IMR-90 (cell line): ENCODE measurements at regions not wholly inside any gene's neighbourhood (a gene's known extent, or its start where the extent isn't known, plus 50 kb on each side); places are given as distances from the start of the nearest gene placed in this dataset.

Experiments
- BHLHE40 ChIP-seq: fragments of 150-350 bp; IDR thresholded peaks from 2 replicates; pipeline ENCODE4 v1.6.1; 2016; ENCODE audit warnings: mild to moderate bottlenecking, low read depth, low read length
- CEBPB ChIP-seq: IDR thresholded peaks from 2 replicates; pipeline ENCODE4 v1.6.1; 2012; ENCODE audit warnings: low read depth, low read length, improper control_type of control experiment
- MAFK ChIP-seq: IDR thresholded peaks from 2 replicates; pipeline ENCODE4 v1.6.1; 2012; ENCODE audit warnings: low read depth, low read length, improper control_type of control experiment
- MAZ ChIP-seq: IDR thresholded peaks from 2 replicates; pipeline ENCODE4 v1.6.1; 2012; ENCODE audit warnings: low read depth, mild to moderate bottlenecking, low read length, improper control_type of control experiment, moderate library complexity, borderline replicate concordance
- MXI1 ChIP-seq: IDR thresholded peaks from 2 replicates; pipeline ENCODE4 v1.6.1; 2012; ENCODE audit warnings: low read depth, mild to moderate bottlenecking, low read length, moderate library complexity, borderline replicate concordance
- POLR2A ChIP-seq: IDR thresholded peaks from 2 replicates; pipeline ENCODE4 v1.6.1; 2012; ENCODE audit warnings: mild to moderate bottlenecking, low read depth, low read length
- SMC3 ChIP-seq: fragments of 150-350 bp; IDR thresholded peaks from 2 replicates; pipeline ENCODE4 v1.6.1; 2016; ENCODE audit warnings: low read depth, mild to moderate bottlenecking, antibody characterized with exemption, low read length, moderate library complexity
- USF2 ChIP-seq: fragments of 150-350 bp; IDR thresholded peaks from 2 replicates; pipeline ENCODE4 v1.6.1; 2017; ENCODE audit warnings: mild to moderate bottlenecking, antibody characterized with exemption, low read length, low read depth
- TF ChIP-seq, protein P1 (sequence below): conservative IDR thresholded peaks from 2 replicates; pipeline ENCODE4 v1.5.1; 2012; ENCODE audit warnings: mild to moderate bottlenecking, low read depth, low read length, improper control_type of control experiment

DNA sequence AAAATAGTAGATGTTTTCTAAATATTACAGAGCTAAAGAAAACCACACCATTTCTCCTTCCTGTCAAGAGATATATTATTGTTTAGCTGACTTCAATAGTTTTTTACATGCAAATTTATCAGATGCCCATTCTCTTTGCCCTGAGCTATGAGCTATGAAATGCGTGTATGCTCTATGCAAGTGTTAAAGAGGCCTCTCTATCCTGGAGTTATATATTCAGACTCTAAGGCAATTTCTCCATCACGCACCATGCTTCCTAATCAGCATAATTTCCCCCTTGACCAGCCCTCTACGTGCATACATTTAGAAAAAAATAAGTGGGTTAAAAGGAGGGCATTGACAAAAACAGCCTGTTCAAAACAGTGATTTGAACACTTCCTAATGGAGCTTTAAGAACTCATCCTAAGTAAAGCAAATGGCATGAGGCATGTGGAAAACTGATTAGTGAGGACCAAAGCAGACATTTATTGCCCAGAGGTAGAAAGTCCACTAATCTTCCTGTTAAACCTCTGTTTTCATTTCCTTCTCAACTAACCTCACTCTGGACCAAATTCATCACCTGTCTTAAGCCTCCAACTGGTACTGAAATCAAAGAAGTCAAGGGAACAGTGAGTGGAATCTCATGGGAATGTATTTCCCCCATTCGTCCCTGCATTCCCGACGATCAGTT lies 565.8 kb upstream of the PKN2 start:
- TF ChIP-seq, protein P1, sequence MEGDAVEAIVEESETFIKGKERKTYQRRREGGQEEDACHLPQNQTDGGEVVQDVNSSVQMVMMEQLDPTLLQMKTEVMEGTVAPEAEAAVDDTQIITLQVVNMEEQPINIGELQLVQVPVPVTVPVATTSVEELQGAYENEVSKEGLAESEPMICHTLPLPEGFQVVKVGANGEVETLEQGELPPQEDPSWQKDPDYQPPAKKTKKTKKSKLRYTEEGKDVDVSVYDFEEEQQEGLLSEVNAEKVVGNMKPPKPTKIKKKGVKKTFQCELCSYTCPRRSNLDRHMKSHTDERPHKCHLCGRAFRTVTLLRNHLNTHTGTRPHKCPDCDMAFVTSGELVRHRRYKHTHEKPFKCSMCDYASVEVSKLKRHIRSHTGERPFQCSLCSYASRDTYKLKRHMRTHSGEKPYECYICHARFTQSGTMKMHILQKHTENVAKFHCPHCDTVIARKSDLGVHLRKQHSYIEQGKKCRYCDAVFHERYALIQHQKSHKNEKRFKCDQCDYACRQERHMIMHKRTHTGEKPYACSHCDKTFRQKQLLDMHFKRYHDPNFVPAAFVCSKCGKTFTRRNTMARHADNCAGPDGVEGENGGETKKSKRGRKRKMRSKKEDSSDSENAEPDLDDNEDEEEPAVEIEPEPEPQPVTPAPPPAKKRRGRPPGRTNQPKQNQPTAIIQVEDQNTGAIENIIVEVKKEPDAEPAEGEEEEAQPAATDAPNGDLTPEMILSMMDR, result no peak
- TF ChIP-seq CEBPB (no peak), BHLHE40 (no peak), USF2 (no peak), SMC3 (no peak), POLR2A (no peak), MAFK (no peak), MXI1 (no peak), MAZ (no peak)
